ENCODE measurements at regions not wholly inside any gene's neighbourhood (a gene's known extent, or its start where the extent isn't known, plus 50 kb on each side); places are given as distances from the start of the nearest gene placed in this dataset.

- no peak for TF ChIP-seq CTCF (tag by site-specific recombination; IDR thresholded peaks at IDR 0.05)
- TF ChIP-seq ZBTB48 (tag by site-specific recombination; IDR thresholded peaks at IDR 0.05) = no peak
- TF ChIP-seq YY1 (tag by site-specific recombination; IDR thresholded peaks at IDR 0.05) = no peak
- no peak for TF ChIP-seq TCF7L2 (IDR thresholded peaks at IDR 0.05; ENCODE audit: borderline replicate concordance, low read depth, low read length)
- no peak for TF ChIP-seq PBX3 (CRISPR knock-in tag; IDR thresholded peaks at IDR 0.05)
- no peak for TF ChIP-seq MZF1 (tag by site-specific recombination; IDR thresholded peaks at IDR 0.05; ENCODE audit: borderline replicate concordance)
- TF ChIP-seq ZNF223 (tag by site-specific recombination; IDR thresholded peaks at IDR 0.05) = no peak
- no peak for TF ChIP-seq ZNF785 (tag by site-specific recombination; IDR thresholded peaks at IDR 0.05)
- no peak for TF ChIP-seq REST (tag by site-specific recombination; IDR thresholded peaks at IDR 0.05)
- no peak for TF ChIP-seq HIC1 (tag by site-specific recombination; IDR thresholded peaks at IDR 0.05)
- no peak for TF ChIP-seq PRDM10 (tag by site-specific recombination; IDR thresholded peaks at IDR 0.05)
- TF ChIP-seq ZBTB7A (tag by site-specific recombination; IDR thresholded peaks at IDR 0.05; ENCODE audit: low read depth) = no peak
- TF ChIP-seq ZNF510 (tag by site-specific recombination; IDR thresholded peaks at IDR 0.05; ENCODE audit: insufficient replicate concordance) = no peak
- TF ChIP-seq HOXA7 (CRISPR knock-in tag; IDR thresholded peaks at IDR 0.05; ENCODE audit: borderline replicate concordance) = no peak
Measured at GRCh38 chr2:157930728-157931127, 54.6 kb upstream of the ACVR1 start.
